Caco-2 (cell line): ENCODE measurements at regions not wholly inside any gene's neighbourhood (a gene's known extent, or its start where the extent isn't known, plus 50 kb on each side); places are given as distances from the start of the nearest gene placed in this dataset.

Experiments used
- BruUV-seq: library from RNA; stranded (reverse); fragments of 400-500 nt; replicated peaks from 2 replicates; lab custom pipeline; 2021; lab: Mats Ljungman, UMichigan
- CTCF ChIA-PET: fragments of 300-600 bp; sonication (Branson Sonifier 250); formaldehyde crosslinking; loops from one replicate; lab custom pipeline; 2022; ENCODE audit warnings: antibody characterized with exemption; lab: Charles Lee
- POLR2A ChIA-PET: fragments of 300-600 bp; sonication (Branson Sonifier 250); formaldehyde crosslinking; loops from one replicate; lab custom pipeline; 2022; ENCODE audit warnings: antibody characterized with exemption; lab: Charles Lee
- DNase-seq, 2 experiments: peaks; one replicate each; pipeline versions ENCODE4 v3.0.0 to v3.0.0-alpha.2; 2020 to 2022
- H3K27me3 ChIP-seq: replicated peaks from 2 replicates; pipeline ENCODE4 v1.6.0; 2011; ENCODE audit warnings: low read length; ENCODE audit not compliant: control insufficient read depth, insufficient read depth
- H3K36me3 ChIP-seq: 2 replicates; pipeline ENCODE4 v1.5.1; 2011; ENCODE audit warnings: low read length; ENCODE audit not compliant: control insufficient read depth, insufficient read depth
- H3K4me1 ChIP-seq: fragments of 250-450 bp; sonication (Bioruptor Pico); 2 replicates; pipeline ENCODE4 v1.5.1; 2020; ENCODE audit warnings: mild to moderate bottlenecking
- H3K4me3 ChIP-seq: 2 replicates; pipeline ENCODE4 v1.5.1; 2011; ENCODE audit warnings: low read depth, mild to moderate bottlenecking, control low read depth, low read length
- H3K9me3 ChIP-seq: fragments of 250-450 bp; sonication (Bioruptor Pico); 2 replicates; pipeline ENCODE4 v1.5.1; 2020; ENCODE audit warnings: mild to moderate bottlenecking, moderate library complexity
- H3K27ac Mint-ChIP-seq: one replicate; pipeline ENCODE4 v1.8.0; 2022; ENCODE audit warnings: mixed read lengths; ENCODE audit not compliant: unreplicated experiment
- H3K27me3 Mint-ChIP-seq: one replicate; pipeline ENCODE4 v1.8.0; 2022; ENCODE audit warnings: mixed read lengths; ENCODE audit not compliant: insufficient read depth, unreplicated experiment
- H3K36me3 Mint-ChIP-seq: one replicate; pipeline ENCODE4 v1.8.0; 2022; ENCODE audit warnings: mild to moderate bottlenecking, mixed read lengths; ENCODE audit not compliant: insufficient read depth, unreplicated experiment
- H3K4me1 Mint-ChIP-seq: one replicate; pipeline ENCODE4 v1.8.0; 2022; ENCODE audit warnings: low read depth, mixed read lengths; ENCODE audit not compliant: unreplicated experiment
- H3K4me3 Mint-ChIP-seq: one replicate; pipeline ENCODE4 v1.8.0; 2022; ENCODE audit warnings: mild to moderate bottlenecking, moderate library complexity, mixed read lengths; ENCODE audit not compliant: unreplicated experiment
- H3K9me3 Mint-ChIP-seq: one replicate; pipeline ENCODE4 v1.8.0; 2022; ENCODE audit warnings: mixed read lengths; ENCODE audit not compliant: unreplicated experiment
- intact Hi-C: fragments of 100-400 bp; cut with micrococcal nuclease; formaldehyde crosslinking; loops from one replicate; pipeline ENCODE4 v1.10.0; 2022; ENCODE audit not compliant: unreplicated experiment
- TF ChIP-seq, protein P1 (sequence below), 2 experiments: fragments of 200-600 bp in 1 of 2; IDR thresholded peaks; 1 replicate in 1 of 2; 2 replicates in 1 of 2; pipeline versions ENCODE4 v1.5.1 to v1.8.0; 2011 to 2022; ENCODE audit warnings: antibody characterized with exemption in 1 of 2, control low read depth in 1 of 2, inconsistent platforms in 1 of 2, low read depth in 1 of 2, low read length in 1 of 2, mild to moderate bottlenecking in 1 of 2, moderate library complexity in 1 of 2; ENCODE audit not compliant: insufficient read depth in 1 of 2, severe bottlenecking in 1 of 2, unreplicated experiment in 1 of 2

DNA sequence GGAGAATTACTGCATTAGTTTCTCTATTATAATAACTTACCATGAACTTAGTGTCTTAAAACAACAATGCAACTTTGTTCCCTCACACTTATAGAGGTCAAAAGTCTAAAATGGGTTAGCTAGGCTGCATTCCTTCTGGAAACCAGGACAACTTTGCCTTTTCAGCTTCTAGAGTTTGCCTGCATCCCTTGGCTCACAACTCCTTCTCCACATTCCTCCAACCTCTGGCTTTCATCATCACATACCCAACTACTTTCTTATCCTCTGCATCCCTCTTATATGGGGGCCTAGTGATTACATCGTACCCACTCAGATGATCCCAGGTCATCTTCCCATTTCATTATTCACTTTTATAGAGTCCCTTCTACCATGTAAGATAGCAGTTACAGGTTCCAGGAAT is 251.1 kb downstream of the C12orf50 start:
- Histone ChIP-seq H3K9me3 (no peaks in the 10 kb centered on the region), H3K4me3 (no peak overlapping the region), H3K4me1 (no peaks in the 10 kb centered on the region), H3K27me3 (no peaks in the 10 kb centered on the region), H3K36me3 (no peaks in the 10 kb centered on the region)
- H3K4me3 Mint-ChIP-seq = no peak overlapping the region
- intact Hi-C loops = no loop called here
- POLR2A ChIA-PET = no interaction called here
- no peak for DNase-seq
- BruUV-seq = no TSS peak
- CTCF ChIA-PET = no interaction called here
- no peaks in the 10 kb centered on the region for H3K27me3 Mint-ChIP-seq
- no peaks in the 10 kb centered on the region for H3K4me1 Mint-ChIP-seq
- TF ChIP-seq, protein P1, sequence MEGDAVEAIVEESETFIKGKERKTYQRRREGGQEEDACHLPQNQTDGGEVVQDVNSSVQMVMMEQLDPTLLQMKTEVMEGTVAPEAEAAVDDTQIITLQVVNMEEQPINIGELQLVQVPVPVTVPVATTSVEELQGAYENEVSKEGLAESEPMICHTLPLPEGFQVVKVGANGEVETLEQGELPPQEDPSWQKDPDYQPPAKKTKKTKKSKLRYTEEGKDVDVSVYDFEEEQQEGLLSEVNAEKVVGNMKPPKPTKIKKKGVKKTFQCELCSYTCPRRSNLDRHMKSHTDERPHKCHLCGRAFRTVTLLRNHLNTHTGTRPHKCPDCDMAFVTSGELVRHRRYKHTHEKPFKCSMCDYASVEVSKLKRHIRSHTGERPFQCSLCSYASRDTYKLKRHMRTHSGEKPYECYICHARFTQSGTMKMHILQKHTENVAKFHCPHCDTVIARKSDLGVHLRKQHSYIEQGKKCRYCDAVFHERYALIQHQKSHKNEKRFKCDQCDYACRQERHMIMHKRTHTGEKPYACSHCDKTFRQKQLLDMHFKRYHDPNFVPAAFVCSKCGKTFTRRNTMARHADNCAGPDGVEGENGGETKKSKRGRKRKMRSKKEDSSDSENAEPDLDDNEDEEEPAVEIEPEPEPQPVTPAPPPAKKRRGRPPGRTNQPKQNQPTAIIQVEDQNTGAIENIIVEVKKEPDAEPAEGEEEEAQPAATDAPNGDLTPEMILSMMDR (IDR thresholded peaks at IDR 0.05; ENCODE audit: insufficient read depth in 1 of 2, low read depth in 1 of 2, low read length in 1 of 2, severe bottlenecking in 1 of 2, unreplicated experiment in 1 of 2) = no peak
- H3K27ac Mint-ChIP-seq = no peak overlapping the region
- no peaks in the 10 kb centered on the region for H3K36me3 Mint-ChIP-seq
- H3K9me3 Mint-ChIP-seq = no peaks in the 10 kb centered on the region

DNA sequence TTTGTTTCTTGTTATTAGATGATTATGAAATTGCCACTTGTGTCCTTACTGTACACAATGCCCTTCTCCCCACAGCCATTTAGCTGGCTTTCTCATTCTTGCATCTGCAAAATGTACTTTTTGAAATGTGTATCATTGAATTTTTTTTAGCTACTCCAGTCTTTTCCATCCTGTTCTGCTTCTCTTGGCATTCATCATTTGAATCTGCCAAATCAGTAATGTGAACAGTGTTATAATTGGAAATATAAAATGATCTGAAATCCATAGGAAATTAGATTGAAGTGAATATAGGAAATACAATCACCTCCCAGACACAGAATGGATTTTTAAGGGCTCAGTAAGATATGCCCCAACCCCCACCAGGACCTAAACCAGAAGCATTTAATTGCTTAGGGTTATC is 253.4 kb downstream of the C12orf50 start:
- H3K9me3 Mint-ChIP-seq = no peaks in the 10 kb centered on the region
- no TSS peak for BruUV-seq
- no peak overlapping the region for H3K27ac Mint-ChIP-seq
- no peaks in the 10 kb centered on the region for H3K36me3 Mint-ChIP-seq
- Histone ChIP-seq H3K4me1 (no peaks in the 10 kb centered on the region), H3K27me3 (no peaks in the 10 kb centered on the region), H3K36me3 (no peaks in the 10 kb centered on the region), H3K4me3 (no peak overlapping the region), H3K9me3 (no peaks in the 10 kb centered on the region)
- H3K4me1 Mint-ChIP-seq = no peaks in the 10 kb centered on the region
- POLR2A ChIA-PET = no interaction called here
- no peaks in the 10 kb centered on the region for H3K27me3 Mint-ChIP-seq
- intact Hi-C loops = no loop called here
- TF ChIP-seq, protein P1 (IDR thresholded peaks at IDR 0.05; ENCODE audit: insufficient read depth in 1 of 2, low read depth in 1 of 2, low read length in 1 of 2, severe bottlenecking in 1 of 2, unreplicated experiment in 1 of 2) = no peak
- no peak overlapping the region for H3K4me3 Mint-ChIP-seq
- DNase-seq = no peak
- CTCF ChIA-PET = no interaction called here

DNA sequence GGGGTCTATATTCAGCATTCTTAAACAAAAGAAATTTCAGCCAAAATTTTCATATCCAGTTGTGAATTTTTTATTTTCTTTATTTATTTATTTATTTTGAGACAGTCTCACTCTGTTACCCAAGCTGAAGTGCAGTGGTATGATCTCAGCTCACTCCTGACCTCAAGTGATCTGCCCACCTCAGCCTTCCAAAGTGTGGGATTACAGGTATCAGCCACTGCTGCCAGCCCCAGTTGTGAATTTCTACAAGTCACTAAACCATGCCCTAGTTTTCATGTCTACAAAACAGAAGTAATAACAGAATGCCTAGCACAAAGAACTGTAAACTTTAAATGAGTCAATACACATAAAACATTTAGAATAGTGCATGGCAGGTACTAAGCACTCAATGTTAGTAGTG is 254.2 kb downstream of the C12orf50 start:
- Mint-ChIP-seq H3K36me3 (no peaks in the 10 kb centered on the region), H3K27ac (no peak overlapping the region), H3K4me1 (no peaks in the 10 kb centered on the region), H3K4me3 (no peak overlapping the region), H3K9me3 (no peaks in the 10 kb centered on the region), H3K27me3 (no peaks in the 10 kb centered on the region)
- Histone ChIP-seq H3K4me1 (no peaks in the 10 kb centered on the region), H3K36me3 (no peaks in the 10 kb centered on the region), H3K9me3 (no peaks in the 10 kb centered on the region), H3K27me3 (no peaks in the 10 kb centered on the region), H3K4me3 (no peak overlapping the region)
- intact Hi-C loops = no loop called here
- DNase-seq = no peak
- POLR2A ChIA-PET = no interaction called here
- CTCF ChIA-PET = no interaction called here
- no TSS peak for BruUV-seq
- TF ChIP-seq, protein P1 (IDR thresholded peaks at IDR 0.05; ENCODE audit: insufficient read depth in 1 of 2, low read depth in 1 of 2, low read length in 1 of 2, severe bottlenecking in 1 of 2, unreplicated experiment in 1 of 2) = no peak
